Upper lobe of left lung (tissue), 4 donors: ENCODE measurements at regions not wholly inside any gene's neighbourhood (a gene's known extent, or its start where the extent isn't known, plus 50 kb on each side); places are given as distances from the start of the nearest gene placed in this dataset.

Source experiments
- EP300 ChIP-seq, 4 donors: sonication (generic); formaldehyde crosslinking; IDR thresholded peaks; one replicate each; pipeline ENCODE4 v1.5.1; 2017; ENCODE audit warnings: antibody characterized with exemption in 4 of 4, control low read depth in 2 of 4
- POLR2A ChIP-seq, 4 donors: fragments of 450-650 bp; IDR thresholded peaks; one replicate each; pipeline ENCODE4 v1.5.1; 2016 to 2017; ENCODE audit warnings: antibody characterized with exemption in 4 of 4, mild to moderate bottlenecking in 2 of 4
- POLR2AphosphoS5 ChIP-seq, 2 donors: sonication (generic); formaldehyde crosslinking; IDR thresholded peaks; one replicate each; pipeline ENCODE4 v1.5.1; 2017; ENCODE audit warnings: antibody characterized with exemption in 2 of 2
- TF ChIP-seq, protein P1 (sequence below), 6 experiments: fragments of 450-650 bp in 4 of 6; fragments of 200-600 bp in 2 of 6; sonication (generic) in 2 of 6; IDR thresholded peaks; one replicate each; pipeline ENCODE4 v1.5.1; 2016 to 2019; ENCODE audit warnings: antibody characterized with exemption in 6 of 6

DNA sequence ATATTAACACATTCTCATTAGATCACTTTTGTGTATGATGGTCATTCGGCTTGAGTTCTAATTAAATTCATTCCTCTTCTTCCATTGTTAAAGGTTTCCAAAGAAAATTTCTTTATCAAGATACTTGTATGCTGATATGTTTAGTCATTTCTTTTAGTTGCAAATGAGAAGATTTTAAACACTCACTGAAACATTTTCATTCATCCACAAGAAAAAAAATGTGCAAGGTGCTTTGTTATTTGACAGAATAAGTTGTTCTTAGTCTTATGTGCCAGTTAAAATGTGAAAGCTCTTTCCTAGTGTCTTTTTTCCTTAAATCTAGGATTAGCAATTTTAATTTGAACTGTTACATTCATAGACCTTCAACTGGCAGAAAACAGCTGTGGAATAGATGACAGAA is 727.0 kb upstream of the NEGR1 start:
- no peak for TF ChIP-seq POLR2AphosphoS5 (IDR thresholded peaks at IDR 0.05)
- TF ChIP-seq, protein P1, sequence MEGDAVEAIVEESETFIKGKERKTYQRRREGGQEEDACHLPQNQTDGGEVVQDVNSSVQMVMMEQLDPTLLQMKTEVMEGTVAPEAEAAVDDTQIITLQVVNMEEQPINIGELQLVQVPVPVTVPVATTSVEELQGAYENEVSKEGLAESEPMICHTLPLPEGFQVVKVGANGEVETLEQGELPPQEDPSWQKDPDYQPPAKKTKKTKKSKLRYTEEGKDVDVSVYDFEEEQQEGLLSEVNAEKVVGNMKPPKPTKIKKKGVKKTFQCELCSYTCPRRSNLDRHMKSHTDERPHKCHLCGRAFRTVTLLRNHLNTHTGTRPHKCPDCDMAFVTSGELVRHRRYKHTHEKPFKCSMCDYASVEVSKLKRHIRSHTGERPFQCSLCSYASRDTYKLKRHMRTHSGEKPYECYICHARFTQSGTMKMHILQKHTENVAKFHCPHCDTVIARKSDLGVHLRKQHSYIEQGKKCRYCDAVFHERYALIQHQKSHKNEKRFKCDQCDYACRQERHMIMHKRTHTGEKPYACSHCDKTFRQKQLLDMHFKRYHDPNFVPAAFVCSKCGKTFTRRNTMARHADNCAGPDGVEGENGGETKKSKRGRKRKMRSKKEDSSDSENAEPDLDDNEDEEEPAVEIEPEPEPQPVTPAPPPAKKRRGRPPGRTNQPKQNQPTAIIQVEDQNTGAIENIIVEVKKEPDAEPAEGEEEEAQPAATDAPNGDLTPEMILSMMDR (IDR thresholded peaks at IDR 0.05): no peak
- no peak for TF ChIP-seq POLR2A (IDR thresholded peaks at IDR 0.05)
- no peak for TF ChIP-seq EP300 (IDR thresholded peaks at IDR 0.05)
